ENCODE measurements at regions not wholly inside any gene's neighbourhood (a gene's known extent, or its start where the extent isn't known, plus 50 kb on each side); places are given as distances from the start of the nearest gene placed in this dataset.
"Not testable (repeated sequence)": the region's sequence is repeated elsewhere in the genome, so short reads cannot be mapped to it uniquely, and the experiment has no call there.

- TF ChIP-seq MAX (IDR thresholded peaks at IDR 0.05; ENCODE audit: low read depth, low read length) = peak; percentile 80
- TF ChIP-seq MYC (IDR thresholded peaks at IDR 0.05; ENCODE audit: low read depth, low read length) = no peak
- no peak for TF ChIP-seq POLR2A (IDR thresholded peaks at IDR 0.05; ENCODE audit: extremely low read depth, insufficient read length)
- no peak overlapping the region for H3K4me3 ChIP-seq (ENCODE audit: low read depth, low read length)
- DNase-seq (ENCODE audit: low read depth) = peak; percentile 46
Measured at GRCh38 chr12:131642101-131642540, 68.8 kb upstream of the SFSWAP start.

DNA sequence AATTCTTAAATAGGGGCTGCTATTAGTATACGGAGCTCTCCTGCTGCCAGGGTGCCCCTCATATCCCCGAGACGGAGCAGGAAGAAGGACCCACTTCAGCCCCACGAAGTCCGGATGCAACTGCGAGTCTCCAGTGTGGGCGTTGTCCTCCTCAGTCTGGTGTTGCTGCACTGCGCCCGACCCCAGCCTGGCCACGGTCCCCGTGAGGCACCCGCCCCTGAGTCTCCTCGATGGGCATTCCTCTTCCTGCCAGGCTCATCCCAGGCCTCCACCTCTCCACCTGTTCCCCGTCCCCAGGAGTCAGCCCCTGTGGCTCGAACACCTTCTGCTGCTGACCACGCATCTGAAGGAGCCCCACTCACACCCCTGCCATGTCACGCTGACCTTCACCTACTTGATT lies 68.1 kb upstream of the SFSWAP start:
- no peak overlapping the region for H3K4me3 ChIP-seq (ENCODE audit: low read depth, low read length)
- TF ChIP-seq MAX (IDR thresholded peaks at IDR 0.05; ENCODE audit: low read depth, low read length) (no peak), CTCF (IDR thresholded peaks at IDR 0.05; ENCODE audit: low read depth, low read length) (no peak), POLR2A (IDR thresholded peaks at IDR 0.05; ENCODE audit: extremely low read depth, insufficient read length) (no peak)
- DNase-seq (ENCODE audit: low read depth) = no peak

DNA sequence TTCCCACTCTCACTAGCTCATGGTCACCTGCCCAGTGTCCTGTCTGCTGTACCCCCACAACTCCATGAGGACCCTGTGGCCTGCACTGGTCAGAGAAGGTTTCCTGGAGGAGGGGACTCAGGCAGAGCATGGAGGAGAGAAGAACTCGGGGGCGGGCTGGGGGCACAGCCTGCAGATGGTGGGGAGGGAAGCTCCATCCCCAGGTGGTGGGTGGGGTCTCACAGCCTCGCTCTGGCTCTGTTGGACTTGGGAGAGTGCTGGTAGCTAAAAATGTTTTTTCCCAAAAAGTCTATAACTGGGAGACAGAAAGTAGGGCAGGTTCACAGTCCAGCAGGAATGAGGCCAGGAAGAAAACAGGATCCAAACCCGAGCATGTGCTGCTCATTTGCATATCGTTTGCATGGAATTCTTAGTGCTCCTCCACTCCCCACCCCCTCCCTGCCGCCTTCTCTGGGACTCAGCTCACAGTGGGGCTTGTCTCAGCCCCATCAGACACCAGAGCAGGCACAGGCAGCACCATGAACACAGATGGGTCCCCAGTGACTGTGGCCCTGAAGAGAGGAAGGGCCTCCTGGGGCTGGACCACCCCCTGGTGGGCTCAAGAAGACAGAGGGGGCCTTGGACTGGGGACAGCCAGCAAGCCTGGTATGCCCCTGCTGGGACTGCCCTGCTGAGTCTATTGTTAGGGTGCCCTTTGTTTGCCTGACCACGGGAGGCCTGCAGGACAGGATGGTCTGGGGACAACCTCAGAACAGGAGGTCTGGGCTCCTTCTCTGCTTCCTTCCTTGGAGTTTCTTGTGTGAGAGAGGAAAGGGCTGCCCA lies 67.0 kb upstream of the SFSWAP start:
- no peak for TF ChIP-seq MYC (IDR thresholded peaks at IDR 0.05; ENCODE audit: low read depth, low read length)
- TF ChIP-seq MAX (IDR thresholded peaks at IDR 0.05; ENCODE audit: low read depth, low read length) = no peak
- no peak for TF ChIP-seq POLR2A (IDR thresholded peaks at IDR 0.05; ENCODE audit: extremely low read depth, insufficient read length)
- TF ChIP-seq CTCF (IDR thresholded peaks at IDR 0.05; ENCODE audit: low read depth, low read length) = no peak
- no peak overlapping the region for H3K4me3 ChIP-seq (ENCODE audit: low read depth, low read length)
- DNase-seq (ENCODE audit: low read depth) = no peak

- no peak for DNase-seq (ENCODE audit: low read depth)
- TF ChIP-seq POLR2A (IDR thresholded peaks at IDR 0.05; ENCODE audit: extremely low read depth, insufficient read length) = no peak
- TF ChIP-seq MAX (IDR thresholded peaks at IDR 0.05; ENCODE audit: low read depth, low read length) = no peak
Measured at GRCh38 chr12:131644481-131644880, 66.4 kb upstream of the SFSWAP start.

DNA sequence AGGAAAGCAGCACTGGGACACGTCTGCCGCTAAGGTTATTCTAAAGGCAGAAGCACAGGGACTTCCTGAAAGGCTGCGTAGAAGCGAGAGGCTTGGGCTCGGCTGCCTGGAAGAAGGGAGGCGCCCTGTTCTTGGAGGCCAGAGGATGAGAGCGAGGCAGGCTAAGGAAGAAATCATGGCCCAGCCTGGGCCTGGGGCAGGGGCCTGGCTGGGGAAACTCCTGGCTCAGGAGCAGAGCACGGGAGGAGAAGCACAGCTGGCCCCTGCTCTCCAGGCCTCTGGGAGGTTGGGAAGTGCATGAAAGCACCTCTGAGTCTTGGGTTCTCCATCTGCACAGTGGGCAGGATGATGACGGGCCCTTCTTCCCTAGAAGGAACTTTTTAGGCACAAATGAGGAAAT lies 66.0 kb upstream of the SFSWAP start:
- H3K4me3 ChIP-seq (ENCODE audit: low read depth, low read length); DNase-seq (ENCODE audit: low read depth): not testable (repeated sequence)

More at GRCh38 chr12:131644481-131644880, 66.4 kb upstream of the SFSWAP start:
- H3K4me3 ChIP-seq (ENCODE audit: low read depth, low read length) = no peak overlapping the region

- DNase-seq (ENCODE audit: low read depth) = not testable (repeated sequence)
Measured at GRCh38 chr12:131645557-131645956, 65.3 kb upstream of the SFSWAP start.

DNA sequence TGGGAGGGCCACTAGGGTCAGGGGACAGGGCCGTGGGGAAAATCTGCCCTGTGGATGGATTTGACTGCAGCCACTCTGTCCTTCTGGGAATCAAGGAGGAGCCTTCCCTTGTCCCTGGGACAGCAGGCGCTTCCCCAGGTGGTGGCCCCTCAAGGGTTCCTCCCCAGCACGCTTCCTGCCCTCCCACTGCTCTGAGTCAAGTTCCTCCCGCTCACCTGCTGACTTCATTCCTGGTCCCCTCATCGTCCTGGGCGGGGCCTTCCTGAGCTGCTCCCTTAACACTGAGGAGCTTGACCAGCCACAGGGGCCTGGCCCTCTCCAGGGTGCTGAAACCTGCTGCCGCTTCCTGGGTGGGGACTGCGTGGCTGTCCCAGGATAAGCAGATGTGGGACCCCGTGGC lies 64.4 kb upstream of the SFSWAP start:
- DNase-seq (ENCODE audit: low read depth); H3K4me3 ChIP-seq (ENCODE audit: low read depth, low read length): not testable (repeated sequence)

More at GRCh38 chr12:131645557-131645956, 65.3 kb upstream of the SFSWAP start:
- H3K4me3 ChIP-seq (ENCODE audit: low read depth, low read length) = not testable (repeated sequence)

GRCh38 chr12:131647667-131648066 lies 63.2 kb upstream of the SFSWAP start:
- no peak for TF ChIP-seq POLR2A (IDR thresholded peaks at IDR 0.05; ENCODE audit: extremely low read depth, insufficient read length)
- no peak overlapping the region for H3K4me3 ChIP-seq (ENCODE audit: low read depth, low read length)
- no peak for DNase-seq (ENCODE audit: low read depth)

DNA sequence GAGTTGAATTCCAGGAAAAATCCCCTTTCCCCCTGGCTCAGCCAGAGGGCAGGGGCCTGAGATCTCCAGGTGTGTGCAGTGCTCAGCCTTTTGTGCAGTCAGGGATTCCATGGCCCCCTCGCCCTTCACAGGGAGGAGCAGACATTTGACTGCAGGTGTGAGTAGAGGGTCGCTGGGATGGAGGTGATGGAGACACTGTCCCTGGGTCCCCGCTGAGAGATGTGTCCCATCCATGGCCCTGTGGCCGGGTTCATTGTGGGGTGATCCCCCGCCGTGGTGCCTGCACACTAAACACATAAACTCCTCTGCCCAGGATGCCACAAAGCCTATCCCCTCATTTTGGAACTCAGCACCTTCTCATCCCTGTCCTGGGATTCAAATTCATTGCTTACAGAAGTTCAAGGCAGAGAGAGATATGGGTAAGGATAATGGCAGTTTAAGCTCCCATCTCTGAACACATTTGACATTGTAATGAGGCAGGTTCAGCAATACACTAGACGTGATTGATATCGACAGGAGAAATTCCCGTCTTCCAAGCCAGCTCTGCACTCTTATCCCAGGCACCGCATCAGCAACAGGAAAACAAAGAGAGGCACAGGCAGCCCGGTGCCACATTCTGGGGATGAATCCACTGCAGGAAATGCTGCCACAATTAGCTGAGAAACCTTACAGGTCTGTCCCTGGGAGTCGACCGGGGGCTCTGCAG lies 55.3 kb upstream of the SFSWAP start:
- DNase-seq (ENCODE audit: low read depth); H3K4me3 ChIP-seq (ENCODE audit: low read depth, low read length): not testable (repeated sequence)

DNA sequence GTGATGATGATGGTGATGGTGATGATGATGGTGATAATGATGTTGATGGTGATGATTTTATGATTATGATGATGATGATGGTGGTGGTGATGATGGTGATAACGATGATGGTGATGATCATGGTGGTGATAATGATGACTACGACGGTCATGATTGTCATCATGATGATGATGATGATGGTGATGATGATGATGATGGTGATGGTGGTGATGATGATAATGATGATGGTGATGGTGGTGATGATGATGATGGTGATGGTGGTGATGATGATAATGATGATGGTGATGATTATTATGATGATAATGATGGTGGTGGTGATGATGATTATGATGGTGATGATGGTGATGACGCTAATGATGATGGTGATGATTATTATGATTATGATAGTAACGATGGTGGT lies 54.1 kb upstream of the SFSWAP start:
- not testable (repeated sequence) for H3K4me3 ChIP-seq (ENCODE audit: low read depth, low read length); DNase-seq (ENCODE audit: low read depth)

GRCh38 chr12:131658605-131659004 lies 52.3 kb upstream of the SFSWAP start:
- not testable (repeated sequence) for DNase-seq (ENCODE audit: low read depth); H3K4me3 ChIP-seq (ENCODE audit: low read depth, low read length)

- DNase-seq (ENCODE audit: low read depth); H3K4me3 ChIP-seq (ENCODE audit: low read depth, low read length): not testable (repeated sequence)
Measured at GRCh38 chr12:131659484-131659883, 51.4 kb upstream of the SFSWAP start.

DNA sequence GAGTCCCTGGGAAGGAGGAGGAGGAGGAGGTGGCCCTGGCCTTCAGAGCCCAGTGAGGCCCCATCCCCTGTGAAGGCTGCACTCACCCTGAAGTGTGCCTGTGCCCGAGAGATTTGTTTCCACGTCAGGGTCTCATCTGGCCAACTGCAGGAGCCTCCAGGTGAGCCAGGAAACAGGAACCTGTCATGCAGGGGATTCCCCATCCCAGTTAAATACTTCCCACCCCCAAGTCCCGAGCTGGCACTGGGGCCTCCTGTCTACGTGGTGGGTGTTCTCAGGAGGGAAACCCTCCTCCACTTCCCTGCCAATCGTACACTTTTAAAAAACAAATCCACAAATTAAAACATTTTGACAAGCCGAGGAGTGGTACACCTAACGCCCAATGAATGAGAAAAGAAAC lies 50.9 kb upstream of the SFSWAP start:
- H3K4me3 ChIP-seq (ENCODE audit: low read depth, low read length); DNase-seq (ENCODE audit: low read depth): not testable (repeated sequence)

DNA sequence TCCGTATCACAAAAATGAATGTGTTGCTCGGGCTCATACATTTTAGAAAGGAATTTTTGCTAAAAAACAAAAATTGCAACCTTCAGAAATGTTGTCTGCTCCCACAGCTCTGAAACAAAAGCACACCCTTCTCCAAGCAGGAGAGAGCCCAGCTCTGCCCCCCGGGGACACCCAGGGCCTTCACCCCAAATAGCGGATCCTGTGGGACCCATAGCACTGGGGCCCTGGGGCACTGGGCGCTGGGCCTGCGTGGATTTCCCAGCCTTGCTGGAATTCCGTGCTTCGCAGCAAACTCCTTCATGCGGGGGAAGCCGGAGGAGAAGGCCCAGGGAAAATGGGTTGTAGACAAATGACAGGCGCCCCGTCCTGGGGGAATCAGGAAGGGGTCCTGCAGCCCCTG lies 50.5 kb upstream of the SFSWAP start:
- not testable (repeated sequence) for DNase-seq (ENCODE audit: low read depth); H3K4me3 ChIP-seq (ENCODE audit: low read depth, low read length)

Measured in NB4 (cell line).